K562 (cell line): ENCODE measurements at regions not wholly inside any gene's neighbourhood (a gene's known extent, or its start where the extent isn't known, plus 50 kb on each side); places are given as distances from the start of the nearest gene placed in this dataset.

Source experiments
- ATAC-seq: fragments of 200-7000 bp; cut with Tn5 transposase; 3 replicates; pipeline ENCODE4 v1.9.1; 2020; ENCODE audit warnings: moderate library complexity
- BruUV-seq: library from RNA; stranded (reverse); fragments of 400-500 nt; replicated peaks from 2 replicates; lab custom pipeline; 2021; lab: Mats Ljungman, UMichigan
- CTCF ChIA-PET: fragments of 300-600 bp; formaldehyde crosslinking; extraction: SDS; loops from one replicate; lab custom pipeline; 2021; ENCODE audit warnings: low intra/inter-chr PET ratio; lab: Yijun Ruan, JAX
- POLR2A ChIA-PET: fragments of 300-600, 350-650 bp; sonication (Branson Sonifier 250); formaldehyde crosslinking; extraction: SDS; loops from one replicate; lab custom pipeline; 2021; ENCODE audit warnings: antibody characterized with exemption, inconsistent platforms; lab: Yijun Ruan, JAX
- DNase-seq, 4 experiments: peaks; one replicate each; pipeline versions ENCODE4 v3.0.0 to v3.0.0-alpha.2; 2011 to 2018; ENCODE audit warnings: low spot score in 3 of 4, mixed read lengths in 3 of 4; ENCODE audit errors: extremely low read depth in 1 of 4
- FAIRE-seq: peaks from 2 replicates; lab custom pipeline; 2011; peaks lifted over from hg19 to GRCh38; lab: Jason Lieb, UNC
- H2AFZ ChIP-seq: 2 replicates; pipeline ENCODE4 v1.6.0; 2011; ENCODE audit warnings: low read depth, low read length, control low read depth, inconsistent platforms
- H3K27ac ChIP-seq: fragments of 200-600 bp; 3 replicates; pipeline ENCODE4 v1.8.0; 2011; ENCODE audit warnings: low read depth, mild to moderate bottlenecking, control low read depth, inconsistent platforms, low read length, moderate library complexity, mixed read lengths; ENCODE audit errors: extremely low read depth
- H3K27me3 ChIP-seq, 2 experiments: fragments of 300-600 bp in 1 of 2; 2 replicates in 1 of 2; 3 replicates in 1 of 2; pipeline versions ENCODE4 v1.6.0 to v1.8.0; 2011; ENCODE audit warnings: inconsistent platforms in 2 of 2, low read length in 2 of 2, mild to moderate bottlenecking in 1 of 2, mixed read lengths in 1 of 2, moderate library complexity in 1 of 2; ENCODE audit not compliant: control insufficient read depth in 2 of 2, insufficient read depth in 2 of 2
- H3K36me3 ChIP-seq: fragments of 300-600 bp; 3 replicates; pipeline ENCODE4 v1.8.0; 2011; ENCODE audit warnings: mild to moderate bottlenecking, low read length, inconsistent platforms; ENCODE audit not compliant: control insufficient read depth, insufficient read depth
- H3K4me1 ChIP-seq, 2 experiments: fragments of 200-600 bp in 1 of 2; replicated peaks in 1 of 2; 2 replicates in 1 of 2; 3 replicates in 1 of 2; pipeline versions ENCODE4 v1.5.1 to v1.8.0; 2011; ENCODE audit warnings: inconsistent platforms in 2 of 2, low read length in 2 of 2, mild to moderate bottlenecking in 1 of 2, mixed read lengths in 1 of 2, moderate library complexity in 1 of 2; ENCODE audit not compliant: control insufficient read depth in 2 of 2, insufficient read depth in 2 of 2
- H3K4me2 ChIP-seq: 2 replicates; pipeline ENCODE4 v1.6.1; 2011; ENCODE audit warnings: low read length, control low read depth, inconsistent platforms, mixed read lengths; ENCODE audit not compliant: insufficient read depth
- H3K4me3 ChIP-seq: fragments of 200-600 bp; sonication (generic), shearing (Covaris generic); 2 replicates; pipeline ENCODE4 v1.5.1; 2016; ENCODE audit warnings: control low read depth, inconsistent platforms
- H3K79me2 ChIP-seq: fragments of 200-600 bp; 3 replicates; pipeline ENCODE4 v1.8.0; 2011; ENCODE audit warnings: low read length, inconsistent platforms; ENCODE audit not compliant: control insufficient read depth, insufficient read depth
- H3K9ac ChIP-seq, 2 experiments: 2 replicates each; pipeline versions ENCODE4 v1.6.0 to v1.6.1; 2011; ENCODE audit warnings: low read depth in 2 of 2, low read length in 2 of 2, control low read depth in 1 of 2, inconsistent platforms in 1 of 2, mild to moderate bottlenecking in 1 of 2, mixed read lengths in 1 of 2; ENCODE audit not compliant: insufficient read depth in 1 of 2
- H3K9me1 ChIP-seq: one replicate; pipeline ENCODE4 v1.6.0; 2011; ENCODE audit warnings: inconsistent platforms, mild to moderate bottlenecking, low read length, moderate library complexity; ENCODE audit not compliant: control insufficient read depth, insufficient read depth
- H3K9me3 ChIP-seq: replicated peaks from 2 replicates; pipeline ENCODE4 v1.5.1; 2011; ENCODE audit warnings: low read depth, low read length, inconsistent platforms; ENCODE audit not compliant: control insufficient read depth, insufficient read depth
- H4K20me1 ChIP-seq: replicated peaks from 2 replicates; pipeline ENCODE4 v1.6.1; 2011; ENCODE audit warnings: low read length, inconsistent platforms, mixed read lengths; ENCODE audit not compliant: control insufficient read depth, insufficient read depth
- BRD4 ChIP-seq: fragments of 200-600 bp; sonication (generic); IDR thresholded peaks from 2 replicates; pipeline ENCODE4 v1.6.1; 2017; ENCODE audit warnings: inconsistent platforms
- CHCHD3 ChIP-seq: fragments of 250-450 bp; sonication (Bioruptor Pico); IDR thresholded peaks from 2 replicates; pipeline ENCODE4 v2.1.2; 2022; ENCODE audit warnings: mild to moderate bottlenecking
- CLOCK ChIP-seq: fragments of 250-450 bp; sonication (Bioruptor Pico); IDR thresholded peaks from 2 replicates; pipeline ENCODE4 v1.4.0; 2020; ENCODE audit warnings: mild to moderate bottlenecking, moderate library complexity, borderline replicate concordance
- ILK ChIP-seq: fragments of 450-650 bp; IDR thresholded peaks from 2 replicates; pipeline ENCODE4 v1.6.1; 2016; ENCODE audit warnings: missing genetic modification characterization, low read depth, mild to moderate bottlenecking, missing compliant biosample characterization, moderate library complexity, borderline replicate concordance
- TEAD2 ChIP-seq: fragments of 450-650 bp; IDR thresholded peaks from 2 replicates; pipeline ENCODE4 v1.6.1; 2016; ENCODE audit warnings: missing genetic modification characterization, control low read depth, missing compliant biosample characterization
- THAP12 ChIP-seq: fragments of 250-450 bp; sonication (Bioruptor Pico); IDR thresholded peaks from 2 replicates; pipeline ENCODE4 v1.9.0; 2021; ENCODE audit warnings: mild to moderate bottlenecking, inconsistent platforms
- YBX1 ChIP-seq: fragments of 450-650 bp; IDR thresholded peaks from 2 replicates; pipeline ENCODE4 v1.7.1; 2016; ENCODE audit warnings: mild to moderate bottlenecking
- ZNF146 ChIP-seq: IDR thresholded peaks from one replicate; pipeline ENCODE4 v1.6.1; 2018; ENCODE audit warnings: missing compliant biosample characterization; ENCODE audit not compliant: unreplicated experiment
- ZNF282 ChIP-seq: sonication (generic); formaldehyde crosslinking; IDR thresholded peaks from 2 replicates; pipeline ENCODE4 v1.8.1; 2023; ENCODE audit warnings: missing genetic modification reagents
- ZNF507 ChIP-seq: conservative IDR thresholded peaks from 2 replicates; pipeline ENCODE4 v1.6.1; 2017; ENCODE audit warnings: missing genetic modification characterization, missing compliant biosample characterization
- ZNF695 ChIP-seq: fragments of 450-650 bp; formaldehyde crosslinking; IDR thresholded peaks from 2 replicates; pipeline ENCODE4 v1.4.0; 2020; ENCODE audit warnings: mild to moderate bottlenecking, moderate library complexity
- ZNF696 ChIP-seq: fragments of 250-450 bp; sonication (Bioruptor Pico); conservative IDR thresholded peaks from 2 replicates; pipeline ENCODE4 v1.4.0; 2020; ENCODE audit warnings: mild to moderate bottlenecking, moderate library complexity
- WGBS: fragments of 100-300 bp; shearing (Covaris generic); methylation state at CpG from one replicate; pipeline ENCODE4 v1.1.6; 2016; ENCODE audit warnings: low coverage, mixed read lengths; ENCODE audit not compliant: insufficient coverage; ENCODE audit errors: missing lambda C conversion rate; 5-methylcytosine and 5-hydroxymethylcytosine counted together
- in situ Hi-C: fragments of 300-500 bp; cut with MboI; formaldehyde crosslinking; loops from 4 replicates; pipeline ENCODE4 v1.15.0; 2018; ENCODE audit warnings: inconsistent platforms, mixed read lengths
- intact Hi-C: fragments of 100-400 bp; cut with micrococcal nuclease; formaldehyde crosslinking; loops from 2 replicates; pipeline ENCODE4 v1.14.2; 2022
- TF ChIP-seq, protein P1 (sequence below): fragments of 450-650 bp; IDR thresholded peaks from 2 replicates; pipeline ENCODE4 v1.6.1; 2017; ENCODE audit warnings: mild to moderate bottlenecking, moderate library complexity
- TF ChIP-seq, protein P2 (sequence below), 2 experiments: fragments of 450-650 bp; conservative IDR thresholded peaks; 2 replicates each; pipeline ENCODE4 v1.6.1; 2017; ENCODE audit warnings: mild to moderate bottlenecking in 2 of 2, moderate library complexity in 2 of 2

DNA sequence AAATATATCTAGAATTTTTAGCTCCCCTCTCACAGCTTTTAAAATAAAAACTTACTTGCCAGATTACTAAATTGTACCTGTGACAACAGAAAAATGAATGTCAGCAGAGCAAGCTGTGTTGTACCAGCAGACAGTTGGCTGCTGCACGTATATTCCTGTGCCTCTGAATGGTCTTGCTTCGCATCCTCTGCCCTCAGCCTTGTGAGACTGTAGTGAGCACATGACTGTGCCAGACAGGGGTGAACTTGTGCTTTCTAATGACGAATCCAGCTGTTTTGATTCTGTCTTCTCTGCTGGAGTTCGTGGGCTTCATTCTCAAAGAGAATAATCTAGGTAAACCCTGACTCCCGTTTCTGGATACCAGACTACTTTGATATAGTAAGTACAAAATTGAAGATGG is 58.3 kb upstream of the FRMD6 start:
- Histone ChIP-seq H3K79me2 (no peaks in the 10 kb centered on the region), H3K4me2 (no peak overlapping the region), H3K4me1 (no peaks in the 10 kb centered on the region), H3K9ac (no peak overlapping the region), H3K9me1 (no peaks in the 10 kb centered on the region), H3K36me3 (no peaks in the 10 kb centered on the region), H3K4me3 (no peak overlapping the region), H2AFZ (no peak overlapping the region), H3K27me3 (no peaks in the 10 kb centered on the region), H4K20me1 (no peaks in the 10 kb centered on the region), H3K27ac (no peak overlapping the region), H3K9me3 (no peaks in the 10 kb centered on the region)
- TF ChIP-seq, protein P1, sequence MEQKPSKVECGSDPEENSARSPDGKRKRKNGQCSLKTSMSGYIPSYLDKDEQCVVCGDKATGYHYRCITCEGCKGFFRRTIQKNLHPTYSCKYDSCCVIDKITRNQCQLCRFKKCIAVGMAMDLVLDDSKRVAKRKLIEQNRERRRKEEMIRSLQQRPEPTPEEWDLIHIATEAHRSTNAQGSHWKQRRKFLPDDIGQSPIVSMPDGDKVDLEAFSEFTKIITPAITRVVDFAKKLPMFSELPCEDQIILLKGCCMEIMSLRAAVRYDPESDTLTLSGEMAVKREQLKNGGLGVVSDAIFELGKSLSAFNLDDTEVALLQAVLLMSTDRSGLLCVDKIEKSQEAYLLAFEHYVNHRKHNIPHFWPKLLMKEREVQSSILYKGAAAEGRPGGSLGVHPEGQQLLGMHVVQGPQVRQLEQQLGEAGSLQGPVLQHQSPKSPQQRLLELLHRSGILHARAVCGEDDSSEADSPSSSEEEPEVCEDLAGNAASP = no peak
- TF ChIP-seq, protein P2, sequence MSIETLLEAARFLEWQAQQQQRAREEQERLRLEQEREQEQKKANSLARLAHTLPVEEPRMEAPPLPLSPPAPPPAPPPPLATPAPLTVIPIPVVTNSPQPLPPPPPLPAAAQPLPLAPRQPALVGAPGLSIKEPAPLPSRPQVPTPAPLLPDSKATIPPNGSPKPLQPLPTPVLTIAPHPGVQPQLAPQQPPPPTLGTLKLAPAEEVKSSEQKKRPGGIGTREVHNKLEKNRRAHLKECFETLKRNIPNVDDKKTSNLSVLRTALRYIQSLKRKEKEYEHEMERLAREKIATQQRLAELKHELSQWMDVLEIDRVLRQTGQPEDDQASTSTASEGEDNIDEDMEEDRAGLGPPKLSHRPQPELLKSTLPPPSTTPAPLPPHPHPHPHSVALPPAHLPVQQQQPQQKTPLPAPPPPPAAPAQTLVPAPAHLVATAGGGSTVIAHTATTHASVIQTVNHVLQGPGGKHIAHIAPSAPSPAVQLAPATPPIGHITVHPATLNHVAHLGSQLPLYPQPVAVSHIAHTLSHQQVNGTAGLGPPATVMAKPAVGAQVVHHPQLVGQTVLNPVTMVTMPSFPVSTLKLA (conservative IDR thresholded peaks at IDR 0.05) = no peak
- TF ChIP-seq BRD4 (no peak), THAP12 (CRISPR knock-in tag) (no peak), CHCHD3 (CRISPR knock-in tag) (no peak), ILK (tag) (no peak), ZNF282 (CRISPR knock-in tag) (no peak), ZNF146 (CRISPR knock-in tag) (no peak), TEAD2 (tag) (no peak), CLOCK (CRISPR knock-in tag) (no peak), YBX1 (no peak), ZNF507 (tag) (no peak), ZNF696 (CRISPR knock-in tag) (no peak), ZNF695 (CRISPR knock-in tag) (no peak)
- WGBS = 0% methylated on average over 5 of the region's 5 CpGs
- BruUV-seq = no TSS peak
- CTCF ChIA-PET = no interaction called here
- ATAC-seq (no peak), DNase-seq (no peak), FAIRE-seq (no peak)
- intact Hi-C loops = no loop called here
- POLR2A ChIA-PET = no interaction called here
- in situ Hi-C loops = no loop called here
